Stimulated activated naive CD8-positive, alpha-beta T cell treated with anti-CD3 and anti-CD28 coated beads, Interleukin-15, Interleukin-2, amounts not matched to agents 100 U/mL and 50 U/mL, for 24 hours (primary cell): ENCODE measurements at regions not wholly inside any gene's neighbourhood (a gene's known extent, or its start where the extent isn't known, plus 50 kb on each side); places are given as distances from the start of the nearest gene placed in this dataset.

Experiments
- ATAC-seq: fragments of 150-1000 bp; cut with Tn5 transposase; one replicate; pipeline ENCODE4 v1.10.0; 2021
- DNase-seq: peaks from one replicate; pipeline ENCODE4 v3.0.0; 2021

DNA sequence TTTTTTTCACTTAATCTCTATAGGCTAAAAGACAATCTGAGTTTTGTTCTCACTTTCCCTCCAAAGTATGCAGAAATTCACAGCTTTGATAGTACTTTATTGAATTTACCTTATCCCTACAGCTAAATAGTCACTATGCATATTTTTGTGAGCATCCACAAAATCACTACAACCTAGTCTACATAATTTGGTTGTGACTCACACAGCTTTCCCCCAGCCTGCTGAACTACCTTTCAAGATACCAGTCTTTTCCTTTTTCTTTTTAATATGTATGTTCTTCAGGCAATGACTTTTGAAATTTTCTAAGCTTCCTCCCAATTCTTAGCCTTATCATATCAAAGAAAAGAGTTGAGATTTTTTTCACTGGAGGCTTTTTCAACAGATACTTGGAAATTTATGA, 347.3 kb upstream of the CDH6 start:
- no peak for ATAC-seq
- no peak for DNase-seq

DNA sequence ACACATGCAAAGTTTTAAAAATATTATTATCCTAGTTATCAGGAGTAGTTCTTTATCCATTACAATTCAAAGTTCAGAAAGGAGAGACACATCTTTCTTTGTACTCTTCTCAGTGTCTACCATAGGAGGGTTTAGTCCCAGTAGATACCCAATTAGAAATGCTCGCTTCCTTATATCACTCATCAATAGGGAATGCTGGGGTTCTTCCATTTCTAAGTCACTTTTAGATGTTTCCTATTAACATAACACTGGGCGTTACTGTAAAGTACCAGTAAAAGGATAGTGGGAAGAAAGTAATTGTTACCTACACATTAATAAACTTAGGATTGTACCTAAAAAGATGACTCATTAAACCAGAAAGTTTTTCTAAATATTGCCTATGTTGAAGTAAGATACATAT, 348.3 kb upstream of the CDH6 start:
- DNase-seq (no peak), ATAC-seq (no peak)

DNA sequence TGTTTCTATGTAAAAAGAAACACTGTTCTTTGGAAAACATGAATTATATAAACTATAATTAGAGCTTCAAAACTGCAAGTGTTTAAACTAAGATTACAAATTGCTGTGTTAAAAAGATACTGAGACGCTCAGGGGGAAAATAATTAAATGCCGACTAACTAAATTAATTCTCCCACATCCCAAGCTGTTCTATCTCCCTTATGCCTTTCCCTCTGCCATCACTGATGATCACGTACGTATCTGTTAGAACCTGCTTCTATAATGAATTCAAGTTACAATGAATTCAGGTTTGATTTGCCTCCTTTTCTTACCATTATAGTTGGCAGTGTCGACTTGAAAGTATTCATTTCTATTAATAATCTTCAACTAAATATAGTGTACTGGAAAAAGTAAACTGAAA, 349.9 kb upstream of the CDH6 start:
- no peak for DNase-seq
- no peak for ATAC-seq

DNA sequence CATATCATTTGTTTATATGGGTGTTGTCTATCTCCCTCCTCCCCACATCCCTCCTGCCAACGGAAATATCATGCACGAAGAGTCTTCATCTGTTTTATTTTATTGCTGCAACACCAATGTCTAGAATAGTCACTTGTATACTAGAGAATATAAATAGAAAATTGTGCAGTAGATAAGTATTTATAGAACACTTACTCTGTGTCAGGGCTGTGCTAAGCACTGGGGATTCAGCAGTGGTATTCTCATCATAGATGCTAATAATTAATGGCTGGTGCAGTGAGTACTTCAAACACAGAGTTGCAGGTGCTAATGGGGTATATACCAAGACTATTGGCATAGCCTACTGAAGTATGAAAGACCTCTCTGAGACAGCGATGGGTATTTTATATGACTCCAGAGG, 353.5 kb upstream of the CDH6 start:
- DNase-seq = no peak
- no peak for ATAC-seq

DNA sequence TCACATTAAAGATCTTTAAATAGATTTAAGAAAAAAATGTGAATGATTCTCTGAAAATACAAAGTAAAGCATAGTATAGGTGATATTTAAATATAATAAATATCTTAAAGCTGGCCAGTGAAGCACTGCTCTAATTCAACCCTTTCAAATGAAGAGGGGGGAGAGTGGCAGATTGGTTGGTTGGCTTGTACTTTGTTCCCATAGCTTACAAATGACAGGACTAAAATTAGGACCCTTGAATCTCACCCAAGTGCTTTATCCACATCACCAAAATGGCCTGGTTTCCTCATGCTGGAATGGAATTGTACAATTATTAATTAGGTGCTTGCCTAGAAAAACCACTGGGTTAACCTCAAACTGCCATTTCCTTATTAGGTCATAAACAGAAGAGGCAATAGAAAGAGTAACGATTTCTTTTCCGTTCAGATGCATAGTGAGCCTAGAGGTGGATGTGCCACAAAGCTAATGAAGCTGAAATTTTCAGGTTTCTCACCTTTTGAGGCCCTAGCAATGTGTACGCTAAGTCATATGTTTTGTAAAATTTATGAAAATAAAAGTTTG, 354.5 kb upstream of the CDH6 start:
- DNase-seq = no peak
- no peak for ATAC-seq

DNA sequence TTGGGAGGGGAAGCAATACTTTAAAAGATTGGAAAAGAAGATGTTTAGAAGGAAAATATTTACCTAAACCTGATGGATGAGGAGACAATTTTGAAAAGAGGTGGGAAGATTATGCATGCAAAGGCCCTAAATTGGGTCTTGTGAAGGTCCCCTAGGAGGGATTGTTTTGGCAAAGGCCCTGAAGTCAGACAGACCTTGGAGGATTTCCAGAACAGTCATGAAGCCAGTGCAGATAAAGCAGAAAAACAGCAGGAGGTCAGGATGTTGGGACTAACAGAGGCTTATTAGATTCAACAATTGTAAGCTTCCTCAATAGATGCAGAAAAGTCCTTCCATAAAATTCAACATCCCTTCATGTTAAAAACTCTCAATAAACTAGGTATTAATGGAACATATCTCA, 361.0 kb upstream of the CDH6 start:
- ATAC-seq (no peak), DNase-seq (no peak)

DNA sequence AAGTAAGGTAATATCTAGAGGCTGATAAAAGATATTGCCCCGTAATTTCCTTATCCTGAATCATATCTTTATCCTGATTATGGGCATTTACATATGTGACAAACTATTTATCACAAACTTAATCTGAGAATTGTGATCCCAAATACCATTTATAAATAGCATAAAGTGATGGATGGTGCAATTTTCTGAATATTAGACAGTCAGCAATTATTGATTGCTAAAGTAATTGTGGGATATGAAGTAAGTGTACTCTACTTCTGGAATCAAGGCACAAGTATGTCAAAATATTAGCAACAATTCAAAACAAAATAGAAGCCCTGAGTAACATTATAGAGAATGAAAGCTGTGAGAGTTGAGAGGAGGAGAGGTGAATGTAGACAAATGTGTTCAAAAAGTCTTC, 361.9 kb upstream of the CDH6 start:
- DNase-seq = no peak
- no peak for ATAC-seq

DNA sequence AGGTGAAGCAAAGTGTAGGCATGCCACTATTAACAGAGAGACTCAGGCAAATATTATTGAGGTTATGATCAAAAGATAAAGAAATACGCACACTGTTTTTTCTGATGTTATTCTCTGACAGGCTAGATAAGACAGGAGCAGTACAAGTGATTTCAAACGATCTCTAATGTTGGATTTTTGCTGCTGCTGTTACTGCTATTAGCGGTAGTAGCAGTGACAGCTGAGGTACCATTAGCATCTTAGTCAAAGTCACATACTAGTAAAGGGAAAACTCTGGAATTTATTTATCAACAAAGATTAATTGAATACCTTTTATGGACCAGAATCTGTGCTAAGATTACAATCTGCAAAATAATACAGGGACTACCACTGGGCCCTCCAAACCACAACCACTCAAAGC, 362.4 kb upstream of the CDH6 start:
- no peak for ATAC-seq
- DNase-seq = no peak

DNA sequence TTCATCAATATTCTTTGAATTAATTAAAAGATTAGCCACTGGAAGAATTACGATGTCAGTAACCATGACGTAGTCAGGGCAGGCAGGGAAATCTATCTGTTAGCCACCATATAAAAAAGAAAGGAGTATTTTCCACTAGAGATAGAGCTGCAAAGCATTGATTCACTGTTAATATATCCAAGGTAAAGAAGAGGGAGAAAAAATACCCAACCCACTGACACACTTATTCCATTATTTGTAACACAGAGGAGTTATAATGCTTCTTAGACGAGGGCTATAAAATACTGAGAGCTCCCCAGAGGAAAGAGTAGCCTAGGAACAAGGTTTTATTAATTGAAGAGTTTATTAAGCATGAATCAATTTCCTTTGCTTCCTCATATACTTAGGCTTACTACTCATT, 382.2 kb upstream of the CDH6 start:
- DNase-seq = no peak
- ATAC-seq = no peak

DNA sequence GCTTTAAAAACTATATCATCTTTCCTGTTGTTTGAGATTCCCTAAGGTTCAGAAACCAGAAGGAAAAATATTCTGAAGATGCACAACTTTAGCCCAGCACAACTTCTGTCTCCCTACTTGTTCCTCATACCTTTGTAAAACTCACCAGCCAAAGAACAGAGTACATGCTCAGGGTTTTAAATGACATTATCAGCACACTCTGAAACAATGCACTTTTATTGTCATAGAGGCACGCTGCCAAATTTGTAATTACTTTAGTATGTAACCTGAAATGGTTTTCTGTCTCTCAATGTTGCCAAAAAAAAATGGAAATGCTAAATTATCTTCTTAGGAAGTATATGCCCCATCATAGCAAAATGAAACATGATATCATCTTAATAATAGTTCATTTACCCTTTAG, 383.6 kb upstream of the CDH6 start:
- ATAC-seq (no peak), DNase-seq (no peak)

DNA sequence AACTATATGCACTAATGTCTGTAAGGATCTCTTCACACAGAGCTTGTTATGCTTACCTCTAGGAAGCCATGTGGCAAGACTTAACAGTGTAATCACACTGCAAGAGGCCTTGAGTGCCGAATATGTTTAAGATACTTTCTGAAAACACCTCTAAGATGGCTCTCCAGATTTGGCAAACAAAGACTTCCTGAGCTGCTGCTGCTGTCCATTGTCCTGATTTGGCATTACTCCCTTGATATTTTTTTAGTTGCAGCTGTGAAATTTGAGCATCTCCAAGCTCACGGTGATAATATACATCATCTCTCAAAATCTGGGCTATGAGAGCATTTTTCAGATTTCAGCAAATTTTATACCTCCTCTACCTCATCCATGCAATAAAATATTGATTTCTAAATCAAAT, 384.5 kb upstream of the CDH6 start:
- DNase-seq (no peak), ATAC-seq (no peak)

DNA sequence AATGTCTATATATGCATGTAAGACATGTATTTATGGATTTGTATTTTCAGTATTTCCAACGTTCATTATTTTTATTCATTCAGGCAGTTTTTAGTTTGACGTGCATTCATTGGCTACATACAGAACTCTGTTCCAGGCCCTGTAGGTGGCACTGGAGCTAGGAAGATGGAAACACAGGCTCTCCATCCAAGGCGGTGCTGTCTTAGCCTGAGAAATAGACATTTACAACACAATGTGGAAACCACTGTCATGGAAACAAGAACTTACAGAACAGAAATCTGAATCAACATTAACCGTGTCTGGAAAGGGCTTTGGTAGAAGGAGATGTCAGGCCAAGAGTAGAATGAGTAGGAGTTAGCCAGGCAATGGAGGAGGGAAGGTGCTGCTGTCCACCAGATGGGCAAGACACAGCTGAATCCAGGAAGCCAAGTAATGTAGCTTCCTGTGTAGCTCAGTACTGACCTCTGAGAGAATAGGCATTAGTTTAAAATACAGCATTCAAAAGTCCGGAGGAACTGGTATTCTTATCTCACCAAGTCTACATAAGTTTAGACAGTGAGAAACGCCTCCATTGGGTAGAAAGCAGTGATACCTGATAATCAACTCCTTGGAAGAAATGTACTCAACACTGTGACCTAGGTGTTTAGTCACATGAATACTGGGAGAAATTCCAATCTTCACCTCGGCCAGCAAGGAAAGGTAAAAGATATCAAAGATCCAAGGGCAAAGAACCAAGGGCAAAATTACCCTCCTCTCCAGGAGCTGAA, 388.6 kb upstream of the CDH6 start:
- no peak for DNase-seq
- no peak for ATAC-seq

DNA sequence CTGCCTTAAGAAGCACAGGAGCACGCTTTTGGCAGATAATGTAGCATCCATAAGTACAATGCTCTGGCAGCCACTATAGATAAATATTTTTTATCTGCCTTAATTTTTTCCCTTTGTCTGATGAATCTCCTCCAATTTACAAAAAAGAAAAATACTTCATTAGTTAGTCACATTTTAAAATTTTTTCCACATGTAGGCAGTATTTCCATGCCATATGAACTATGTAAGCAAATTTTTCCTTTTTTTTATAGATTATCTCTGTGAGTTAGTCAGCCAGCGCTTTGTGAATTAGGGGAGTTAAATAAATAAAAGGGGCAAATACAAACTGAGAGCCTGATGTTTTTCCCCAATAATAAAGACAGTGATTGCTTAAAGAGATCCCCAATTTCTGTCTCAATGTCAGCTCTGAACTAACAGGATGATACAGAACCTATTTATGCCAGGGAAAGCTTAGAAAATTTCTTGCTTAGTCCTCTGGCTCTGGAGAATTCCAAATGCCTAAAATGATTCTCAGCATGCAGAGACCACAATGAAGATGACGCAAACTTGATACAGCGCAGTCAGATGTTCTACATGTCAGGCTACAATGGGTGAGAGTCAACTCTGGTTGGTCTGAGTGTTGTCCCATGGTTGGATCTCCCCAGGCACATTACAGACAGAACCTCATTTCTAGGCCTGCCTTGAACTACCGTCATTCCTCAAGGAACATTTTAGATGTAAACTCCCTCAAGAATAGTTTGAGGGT, 390.4 kb upstream of the CDH6 start:
- ATAC-seq (no peak), DNase-seq (no peak)

DNA sequence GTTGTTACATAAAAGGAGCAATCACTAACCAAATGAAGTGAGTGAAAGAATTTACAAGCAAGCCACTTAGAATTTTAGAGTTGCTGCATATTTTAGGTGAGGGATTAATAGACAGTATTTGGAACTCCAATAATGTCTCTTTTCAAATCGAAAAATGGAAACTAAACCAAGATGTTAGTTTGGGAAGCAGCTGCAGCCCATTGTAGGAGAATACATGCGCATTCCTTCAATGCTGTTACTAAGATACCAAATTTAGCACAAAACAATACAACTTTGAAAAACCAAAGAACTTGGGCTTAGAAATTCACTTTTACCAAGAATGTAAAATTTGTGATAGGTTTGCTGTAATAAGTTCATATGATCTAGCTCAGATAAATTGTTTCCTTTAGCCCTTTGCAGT, 411.8 kb upstream of the CDH6 start:
- ATAC-seq (no peak), DNase-seq (no peak)

DNA sequence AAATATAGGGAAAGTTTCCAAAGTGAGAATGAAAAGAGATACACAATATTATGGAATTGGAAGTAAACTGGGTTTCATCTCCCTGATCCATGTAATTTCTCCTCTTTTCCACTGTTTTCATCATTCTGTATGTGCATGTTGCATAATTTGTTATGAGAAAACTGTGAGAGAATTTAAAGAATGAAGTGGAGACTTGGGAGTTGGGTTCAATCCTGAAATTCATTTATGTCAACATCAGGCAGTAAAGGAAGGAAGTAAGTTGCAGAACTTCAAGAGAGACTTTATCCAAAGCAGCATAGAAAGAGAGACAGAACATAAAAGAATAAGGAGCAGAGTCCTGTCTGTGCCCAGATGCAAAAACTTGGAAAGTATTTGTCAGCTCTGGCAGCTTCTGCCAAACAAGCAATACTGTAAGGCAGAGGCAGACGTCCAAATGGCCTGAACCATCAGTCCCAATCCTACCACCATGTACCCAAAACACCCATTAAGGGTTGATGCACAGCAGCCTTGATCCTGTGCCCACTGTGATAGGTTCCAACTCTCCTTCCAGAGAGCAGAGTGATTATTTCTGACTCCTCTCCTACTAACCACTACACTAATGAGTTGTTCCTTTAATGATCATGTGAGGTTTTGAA, 425.3 kb upstream of the CDH6 start:
- DNase-seq (no peak), ATAC-seq (no peak)

DNA sequence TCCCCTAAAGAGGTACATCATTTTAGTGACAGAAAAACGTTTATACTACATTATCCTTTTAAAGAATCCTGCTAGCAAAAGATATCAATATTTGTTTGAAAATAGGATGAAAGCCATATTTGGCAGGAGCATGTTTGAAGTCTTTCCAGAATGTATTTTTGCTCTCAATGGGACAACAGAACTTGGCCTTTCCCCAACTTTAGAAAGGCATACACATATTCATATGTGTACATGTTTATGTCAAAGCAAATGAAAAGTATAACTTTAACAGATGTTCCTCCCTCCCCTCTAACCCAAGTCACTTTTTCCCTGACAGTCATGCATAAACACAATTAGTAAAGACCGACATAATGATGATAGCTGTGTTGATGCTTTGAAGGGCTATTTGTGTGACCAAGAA, 427.8 kb upstream of the CDH6 start:
- DNase-seq = no peak

DNA sequence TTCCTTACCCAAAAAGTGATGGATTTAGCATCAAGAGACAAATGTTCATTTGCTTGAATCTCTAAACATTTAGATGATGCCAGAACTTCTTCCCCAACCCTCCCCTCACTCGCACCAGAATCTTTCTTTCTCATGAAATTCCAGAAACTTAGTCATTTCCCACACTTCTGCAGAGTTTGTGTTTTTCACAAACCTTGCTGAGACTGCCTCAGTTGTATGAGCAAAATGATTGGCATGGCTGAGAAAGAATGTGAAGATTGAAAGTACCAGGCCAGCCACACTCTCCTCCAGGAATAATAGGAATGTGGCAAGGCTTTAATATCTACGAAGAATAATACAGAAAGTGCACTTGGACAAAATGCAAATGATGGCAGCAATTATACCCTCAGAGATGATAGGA, 428.3 kb upstream of the CDH6 start:
- ATAC-seq (no peak), DNase-seq (no peak)

More for the DNA sequence above, 427.8 kb upstream of the CDH6 start:
- no peak for ATAC-seq

DNA sequence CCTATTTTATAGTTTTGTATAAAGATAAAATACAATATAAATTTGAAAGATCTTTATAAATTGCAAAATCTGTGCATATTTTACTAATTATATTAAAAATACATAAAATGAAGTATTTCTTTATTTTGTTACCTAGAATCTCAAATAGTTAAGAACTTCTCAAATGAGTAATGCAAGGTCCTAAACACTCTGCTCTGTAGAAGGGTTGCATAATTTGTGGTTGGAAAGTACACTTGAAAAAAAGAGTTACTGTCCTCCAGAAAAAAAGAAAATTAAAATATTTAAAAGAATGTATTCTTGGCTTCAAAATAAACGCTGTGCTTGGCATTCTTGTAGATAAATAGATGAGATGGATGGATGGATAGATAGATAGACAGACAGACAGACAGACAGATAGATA, 428.8 kb upstream of the CDH6 start:
- ATAC-seq (no peak), DNase-seq (no peak)

DNA sequence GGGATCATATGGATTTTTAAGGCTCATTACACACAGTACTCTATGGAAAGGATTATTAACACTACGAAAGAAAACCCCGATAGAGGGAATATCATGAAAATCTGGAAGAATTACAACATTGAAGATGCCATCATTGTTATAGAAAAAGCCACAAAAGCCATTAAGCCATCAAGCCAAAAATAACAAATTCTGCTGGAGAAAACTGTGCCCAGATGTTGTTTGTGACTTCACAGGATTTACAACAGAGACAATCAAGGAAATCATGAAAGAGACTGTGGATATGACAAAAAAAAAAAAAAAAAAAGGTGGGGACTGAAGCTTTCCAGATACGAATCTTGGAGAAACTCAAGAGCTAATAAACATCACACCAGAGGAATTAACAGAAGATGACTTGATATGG, 433.8 kb upstream of the CDH6 start:
- ATAC-seq (no peak), DNase-seq (no peak)

DNA sequence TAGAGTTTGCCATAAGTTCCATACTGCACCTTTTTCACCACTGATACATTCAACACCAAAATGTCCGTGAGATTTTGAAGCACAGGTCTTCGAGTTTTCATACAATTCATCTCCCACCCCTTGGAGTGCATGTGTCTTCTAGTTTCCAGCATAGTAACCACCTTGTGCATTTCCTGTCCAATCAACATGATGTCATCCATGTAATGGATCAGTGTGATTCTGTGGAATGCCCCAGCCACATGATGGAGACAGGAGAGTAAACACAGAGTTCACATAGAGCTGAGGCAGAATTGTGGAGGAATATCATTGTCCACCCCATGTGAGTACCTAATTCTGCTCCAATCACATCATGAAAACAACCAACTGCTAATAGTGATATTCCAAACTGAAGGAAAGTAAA, 441.5 kb upstream of the CDH6 start:
- no peak for ATAC-seq
- DNase-seq = no peak

DNA sequence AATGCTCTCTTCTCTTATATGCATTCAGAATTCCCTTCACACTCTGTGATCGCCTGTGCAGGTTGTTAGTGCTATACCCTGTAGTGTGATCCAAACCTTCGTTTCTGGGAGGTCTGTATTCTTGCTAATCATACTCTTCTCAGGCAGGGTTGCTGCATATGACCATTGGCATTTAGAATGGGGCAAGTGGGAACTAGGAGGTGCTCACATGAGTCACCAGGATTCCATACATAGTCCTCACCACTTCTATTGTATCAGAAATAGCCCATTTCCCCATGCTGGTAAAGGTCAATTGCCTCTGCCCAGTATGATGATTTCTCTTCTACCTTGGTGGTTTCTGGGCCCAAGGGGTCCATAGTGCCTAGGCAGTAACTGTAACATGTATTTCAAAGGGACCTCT, 443.5 kb upstream of the CDH6 start:
- ATAC-seq (no peak), DNase-seq (no peak)

DNA sequence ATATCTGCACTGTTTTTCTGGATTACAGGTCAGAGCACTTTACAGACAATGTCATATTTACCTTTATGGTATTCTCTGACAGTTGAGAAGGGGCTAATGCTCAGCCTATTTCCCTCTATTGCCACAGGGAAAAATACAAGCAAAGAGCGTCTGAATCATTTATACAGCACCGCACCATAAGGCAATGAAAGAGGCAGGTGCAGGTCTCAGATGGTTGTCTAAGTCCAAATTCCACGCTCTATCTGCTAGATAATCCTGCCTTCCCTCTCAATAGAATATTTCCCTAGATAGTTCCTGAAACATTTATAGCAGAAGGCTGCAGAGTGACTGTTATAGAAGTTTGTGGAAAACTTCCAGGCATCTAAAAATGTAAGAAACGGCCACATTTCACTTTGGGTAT, 446.1 kb upstream of the CDH6 start:
- no peak for ATAC-seq
- no peak for DNase-seq

DNA sequence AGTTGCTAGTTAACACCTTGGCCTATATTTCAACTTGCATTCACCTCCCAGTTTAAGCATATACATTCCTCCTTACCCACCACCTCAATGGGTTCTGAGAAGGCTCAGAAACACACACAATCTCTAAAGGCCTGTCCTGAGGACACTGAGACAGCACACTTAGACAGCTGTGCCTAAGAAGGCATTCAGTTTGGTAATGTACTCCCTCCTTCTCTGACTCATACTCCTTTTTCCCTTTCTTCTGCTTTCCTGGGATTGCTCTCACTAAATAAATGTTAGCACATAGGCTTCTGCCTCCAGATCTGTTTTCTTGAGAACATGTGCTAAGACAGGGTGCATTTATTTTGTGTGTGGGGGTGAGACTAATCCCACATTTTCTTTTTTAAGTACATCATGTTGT, 456.8 kb upstream of the CDH6 start:
- no peak for DNase-seq
- ATAC-seq = no peak
